CD4-positive, alpha-beta T cell treated with Interleukin-2 at 100 ng/mL for 4 hours (primary cell): ENCODE measurements at regions not wholly inside any gene's neighbourhood (a gene's known extent, or its start where the extent isn't known, plus 50 kb on each side); places are given as distances from the start of the nearest gene placed in this dataset.
"Not testable (repeated sequence)": the region's sequence is repeated elsewhere in the genome, so short reads cannot be mapped to it uniquely, and the experiment has no call there.

Experiments
- DNase-seq: peaks from one replicate; pipeline ENCODE4 v3.0.0-alpha.2; 2020; ENCODE audit warnings: low spot score

- DNase-seq: no peak
Observed at GRCh38 chr5:157978061-157978460, 119.1 kb upstream of the CLINT1 start.

- DNase-seq: no peak
Observed at GRCh38 chr5:157976429-157976828, 117.5 kb upstream of the CLINT1 start.

- no peak for DNase-seq
Observed at GRCh38 chr5:157972579-157972978, 113.6 kb upstream of the CLINT1 start.

GRCh38 chr5:157971571-157972216 lies 112.7 kb upstream of the CLINT1 start:
- DNase-seq: no peak

GRCh38 chr5:157968570-157968969 lies 109.6 kb upstream of the CLINT1 start:
- not testable (repeated sequence) for DNase-seq

- no peak for DNase-seq
Observed at GRCh38 chr5:157965989-157966388, 107.0 kb upstream of the CLINT1 start.

GRCh38 chr5:157965040-157965678 lies 106.2 kb upstream of the CLINT1 start:
- no peak for DNase-seq

- DNase-seq: no peak
Observed at GRCh38 chr5:157963761-157964160, 104.8 kb upstream of the CLINT1 start.

- DNase-seq: no peak
Observed at GRCh38 chr5:157963244-157963643, 104.3 kb upstream of the CLINT1 start.

- DNase-seq: not testable (repeated sequence)
Observed at GRCh38 chr5:157962686-157963085, 103.7 kb upstream of the CLINT1 start.

GRCh38 chr5:157961896-157962590 lies 103.1 kb upstream of the CLINT1 start:
- no peak for DNase-seq

GRCh38 chr5:157961176-157961575 lies 102.2 kb upstream of the CLINT1 start:
- no peak for DNase-seq

- DNase-seq: no peak
Observed at GRCh38 chr5:157959370-157959769, 100.4 kb upstream of the CLINT1 start.

GRCh38 chr5:157956271-157956885 lies 97.4 kb upstream of the CLINT1 start:
- DNase-seq: no peak

GRCh38 chr5:157955541-157956172 lies 96.7 kb upstream of the CLINT1 start:
- no peak for DNase-seq

- no peak for DNase-seq
Observed at GRCh38 chr5:157952374-157952685, 93.4 kb upstream of the CLINT1 start.

GRCh38 chr5:157951673-157952373 lies 92.9 kb upstream of the CLINT1 start:
- no peak for DNase-seq

GRCh38 chr5:157949520-157949919 lies 90.6 kb upstream of the CLINT1 start:
- no peak for DNase-seq

GRCh38 chr5:157948738-157949410 lies 89.9 kb upstream of the CLINT1 start:
- DNase-seq: peak; percentile 79

GRCh38 chr5:157947156-157947555 lies 88.2 kb upstream of the CLINT1 start:
- DNase-seq: no peak

- not testable (repeated sequence) for DNase-seq
Observed at GRCh38 chr5:157945822-157946221, 86.9 kb upstream of the CLINT1 start.
